ENCODE measurements at regions not wholly inside any gene's neighbourhood (a gene's known extent, or its start where the extent isn't known, plus 50 kb on each side); places are given as distances from the start of the nearest gene placed in this dataset.

- CTCF ChIA-PET (ENCODE audit: partially characterized antibody), result no interaction called here
- Histone ChIP-seq H3K27ac (ENCODE audit: low read depth, low read length) (no peak overlapping the region), H3K27me3 (ENCODE audit: insufficient read depth, low read length) (no peaks in the 10 kb centered on the region), H3K9me3 (ENCODE audit: control insufficient read depth in 1 of 2, low read length in 2 of 2) (no peaks in the 10 kb centered on the region), H3K4me3 (ENCODE audit: low read length in 2 of 2) (no peak overlapping the region), H3K36me3 (ENCODE audit: insufficient read depth, low read length) (no peaks in the 10 kb centered on the region), H3K4me1 (ENCODE audit: insufficient read depth, low read length) (no peaks in the 10 kb centered on the region)
- peaks cover 0 to 4% of the 10 kb centered on the region in 2 donors for H3K36me3 Mint-ChIP-seq
- no peak for DNase-seq
- no peaks in the 10 kb centered on the region for H3K27me3 Mint-ChIP-seq
- POLR2A ChIA-PET (ENCODE audit: partially characterized antibody), result no interaction called here
- intact Hi-C loops (cut with micrococcal nuclease), result no loop called here
- H3K9me3 Mint-ChIP-seq, result peaks cover 0 to 3% (median 0%) of the 10 kb centered on the region in 8 donors
- H3K27ac Mint-ChIP-seq, result no peak overlapping the region
- H3K4me3 Mint-ChIP-seq, result no peak overlapping the region
- no peaks in the 10 kb centered on the region for H3K4me1 Mint-ChIP-seq
Measured at GRCh38 chr7:46034056-46034768, 113.1 kb upstream of the IGFBP3 start.

- H3K4me1 Mint-ChIP-seq, result no peaks in the 10 kb centered on the region
- POLR2A ChIA-PET (ENCODE audit: partially characterized antibody), result no interaction called here
- Histone ChIP-seq H3K4me1 (ENCODE audit: insufficient read depth, low read length) (no peaks in the 10 kb centered on the region), H3K4me3 (ENCODE audit: low read length in 2 of 2) (no peak overlapping the region), H3K9me3 (ENCODE audit: control insufficient read depth in 1 of 2, low read length in 2 of 2) (no peaks in the 10 kb centered on the region), H3K27me3 (ENCODE audit: insufficient read depth, low read length) (no peaks in the 10 kb centered on the region), H3K27ac (ENCODE audit: low read depth, low read length) (no peak overlapping the region), H3K36me3 (ENCODE audit: insufficient read depth, low read length) (no peaks in the 10 kb centered on the region)
- H3K36me3 Mint-ChIP-seq, result no peaks in the 10 kb centered on the region
- H3K9me3 Mint-ChIP-seq, result peaks cover 0 to 3% (median 0%) of the 10 kb centered on the region in 8 donors
- no peaks in the 10 kb centered on the region for H3K27me3 Mint-ChIP-seq
- no peak overlapping the region for H3K27ac Mint-ChIP-seq
- intact Hi-C loops (cut with micrococcal nuclease), result no loop called here
- CTCF ChIA-PET (ENCODE audit: partially characterized antibody), result no interaction called here
- H3K4me3 Mint-ChIP-seq, result no peak overlapping the region
- no peak for DNase-seq
Measured at GRCh38 chr7:46033592-46033991, 112.5 kb upstream of the IGFBP3 start.

- intact Hi-C loops (cut with micrococcal nuclease), result no loop called here
- Histone ChIP-seq H3K9me3 (ENCODE audit: control insufficient read depth in 1 of 2, low read length in 2 of 2) (no peaks in the 10 kb centered on the region), H3K27me3 (ENCODE audit: insufficient read depth, low read length) (no peaks in the 10 kb centered on the region), H3K36me3 (ENCODE audit: insufficient read depth, low read length) (no peaks in the 10 kb centered on the region), H3K4me1 (ENCODE audit: insufficient read depth, low read length) (no peaks in the 10 kb centered on the region), H3K4me3 (ENCODE audit: low read length in 2 of 2) (no peak overlapping the region), H3K27ac (ENCODE audit: low read depth, low read length) (no peak overlapping the region)
- no peaks in the 10 kb centered on the region for H3K27me3 Mint-ChIP-seq
- no peak for DNase-seq
- POLR2A ChIA-PET (ENCODE audit: partially characterized antibody), result no interaction called here
- H3K4me3 Mint-ChIP-seq, result no peak overlapping the region
- peaks cover 0 to 3% (median 0%) of the 10 kb centered on the region in 8 donors for H3K9me3 Mint-ChIP-seq
- CTCF ChIA-PET (ENCODE audit: partially characterized antibody), result no interaction called here
- H3K4me1 Mint-ChIP-seq, result no peaks in the 10 kb centered on the region
- H3K27ac Mint-ChIP-seq, result no peak overlapping the region
- no peaks in the 10 kb centered on the region for H3K36me3 Mint-ChIP-seq
Measured at GRCh38 chr7:46032942-46033341, 111.9 kb upstream of the IGFBP3 start.

GRCh38 chr7:46032353-46032752 lies 111.3 kb upstream of the IGFBP3 start:
- Histone ChIP-seq H3K27ac (ENCODE audit: low read depth, low read length) (no peak overlapping the region), H3K4me1 (ENCODE audit: insufficient read depth, low read length) (no peaks in the 10 kb centered on the region), H3K27me3 (ENCODE audit: insufficient read depth, low read length) (no peaks in the 10 kb centered on the region), H3K4me3 (ENCODE audit: low read length in 2 of 2) (no peak overlapping the region), H3K9me3 (ENCODE audit: control insufficient read depth in 1 of 2, low read length in 2 of 2) (no peaks in the 10 kb centered on the region), H3K36me3 (ENCODE audit: insufficient read depth, low read length) (no peaks in the 10 kb centered on the region)
- no peaks in the 10 kb centered on the region for H3K27me3 Mint-ChIP-seq
- H3K4me3 Mint-ChIP-seq, result no peak overlapping the region
- H3K4me1 Mint-ChIP-seq, result no peaks in the 10 kb centered on the region
- intact Hi-C loops (cut with micrococcal nuclease), result no loop called here
- ChIA-PET POLR2A (ENCODE audit: partially characterized antibody) (no interaction called here), CTCF (ENCODE audit: partially characterized antibody) (no interaction called here)
- no peak for DNase-seq
- no peak overlapping the region for H3K27ac Mint-ChIP-seq
- H3K9me3 Mint-ChIP-seq, result peaks cover 0 to 3% (median 0%) of the 10 kb centered on the region in 8 donors
- H3K36me3 Mint-ChIP-seq, result no peaks in the 10 kb centered on the region

GRCh38 chr7:46029111-46029704 lies 108.1 kb upstream of the IGFBP3 start:
- Histone ChIP-seq H3K27ac (ENCODE audit: low read depth, low read length) (no peak overlapping the region), H3K4me1 (ENCODE audit: insufficient read depth, low read length) (no peaks in the 10 kb centered on the region), H3K27me3 (ENCODE audit: insufficient read depth, low read length) (no peaks in the 10 kb centered on the region), H3K36me3 (ENCODE audit: insufficient read depth, low read length) (no peaks in the 10 kb centered on the region), H3K4me3 (ENCODE audit: low read length in 2 of 2) (no peak overlapping the region), H3K9me3 (ENCODE audit: control insufficient read depth in 1 of 2, low read length in 2 of 2) (no peaks in the 10 kb centered on the region)
- Mint-ChIP-seq H3K9me3 (peaks cover 0 to 3% (median 0%) of the 10 kb centered on the region in 8 donors), H3K4me1 (no peaks in the 10 kb centered on the region), H3K27me3 (no peaks in the 10 kb centered on the region), H3K4me3 (no peak overlapping the region), H3K27ac (no peak overlapping the region), H3K36me3 (no peaks in the 10 kb centered on the region)
- DNase-seq, result no peak
- ChIA-PET POLR2A (ENCODE audit: partially characterized antibody) (no interaction called here), CTCF (ENCODE audit: partially characterized antibody) (no interaction called here)
- intact Hi-C loops (cut with micrococcal nuclease), result no loop called here

- H3K9me3 ChIP-seq (ENCODE audit: control insufficient read depth in 1 of 2, low read length in 2 of 2), result no peaks in the 10 kb centered on the region
- H3K27ac ChIP-seq (ENCODE audit: low read depth, low read length), result no peak overlapping the region
- Mint-ChIP-seq H3K27me3 (no peaks in the 10 kb centered on the region), H3K4me3 (no peak overlapping the region), H3K27ac (no peak overlapping the region), H3K9me3 (peaks cover 0 to 3% (median 0%) of the 10 kb centered on the region in 8 donors), H3K4me1 (no peaks in the 10 kb centered on the region), H3K36me3 (no peaks in the 10 kb centered on the region)
- CTCF ChIA-PET (ENCODE audit: partially characterized antibody), result no interaction called here
- DNase-seq, result no peak
- H3K27me3 ChIP-seq (ENCODE audit: insufficient read depth, low read length), result no peaks in the 10 kb centered on the region
- intact Hi-C loops (cut with micrococcal nuclease), result no loop called here
- H3K4me3 ChIP-seq (ENCODE audit: low read length in 2 of 2), result no peak overlapping the region
- POLR2A ChIA-PET (ENCODE audit: partially characterized antibody), result no interaction called here
- H3K36me3 ChIP-seq (ENCODE audit: insufficient read depth, low read length), result no peaks in the 10 kb centered on the region
- H3K4me1 ChIP-seq (ENCODE audit: insufficient read depth, low read length), result no peaks in the 10 kb centered on the region
Measured at GRCh38 chr7:46028246-46028645, 107.2 kb upstream of the IGFBP3 start.

- Mint-ChIP-seq H3K27me3 (no peaks in the 10 kb centered on the region), H3K9me3 (peaks cover 0 to 3% (median 0%) of the 10 kb centered on the region in 8 donors), H3K4me1 (no peaks in the 10 kb centered on the region), H3K36me3 (no peaks in the 10 kb centered on the region), H3K27ac (no peak overlapping the region), H3K4me3 (no peak overlapping the region)
- Histone ChIP-seq H3K4me1 (ENCODE audit: insufficient read depth, low read length) (no peaks in the 10 kb centered on the region), H3K36me3 (ENCODE audit: insufficient read depth, low read length) (no peaks in the 10 kb centered on the region), H3K9me3 (ENCODE audit: control insufficient read depth in 1 of 2, low read length in 2 of 2) (no peaks in the 10 kb centered on the region), H3K4me3 (ENCODE audit: low read length in 2 of 2) (no peak overlapping the region), H3K27me3 (ENCODE audit: insufficient read depth, low read length) (no peaks in the 10 kb centered on the region), H3K27ac (ENCODE audit: low read depth, low read length) (no peak overlapping the region)
- intact Hi-C loops (cut with micrococcal nuclease), result no loop called here
- POLR2A ChIA-PET (ENCODE audit: partially characterized antibody), result no interaction called here
- CTCF ChIA-PET (ENCODE audit: partially characterized antibody), result no interaction called here
- no peak for DNase-seq
Measured at GRCh38 chr7:46026741-46027140, 105.7 kb upstream of the IGFBP3 start.
